RWPE2 (cell line): ENCODE measurements at regions not wholly inside any gene's neighbourhood (a gene's known extent, or its start where the extent isn't known, plus 50 kb on each side); places are given as distances from the start of the nearest gene placed in this dataset.

Experiments used
- ATAC-seq: fragments of 200-7000 bp; cut with Tn5 transposase; 3 replicates; pipeline ENCODE4 v1.9.1; 2021; ENCODE audit warnings: low read depth
- DNase-seq: peaks from one replicate; pipeline ENCODE4 v3.0.0-alpha.2; 2020; ENCODE audit warnings: low spot score
- H3K27ac ChIP-seq: fragments of 450-650 bp; 2 replicates; pipeline ENCODE4 v1.5.1; 2017; ENCODE audit warnings: mild to moderate bottlenecking; ENCODE audit not compliant: poor library complexity, severe bottlenecking
- H3K27me3 ChIP-seq: fragments of 250-450 bp; sonication (Bioruptor Pico); 2 replicates; pipeline ENCODE4 v1.5.1; 2021; ENCODE audit warnings: mild to moderate bottlenecking, moderate library complexity; ENCODE audit not compliant: insufficient read depth, poor library complexity, severe bottlenecking
- H3K36me3 ChIP-seq: fragments of 250-450 bp; sonication (Bioruptor Pico); 2 replicates; pipeline ENCODE4 v1.5.1; 2020; ENCODE audit warnings: low read depth, mild to moderate bottlenecking, moderate library complexity
- H3K4me1 ChIP-seq: fragments of 250-450 bp; sonication (Bioruptor Pico); 2 replicates; pipeline ENCODE4 v1.5.1; 2021; ENCODE audit warnings: mild to moderate bottlenecking, moderate library complexity; ENCODE audit not compliant: insufficient read depth, poor library complexity, severe bottlenecking
- H3K4me3 ChIP-seq: fragments of 250-450 bp; sonication (Bioruptor Pico); 2 replicates; pipeline ENCODE4 v1.5.1; 2021; ENCODE audit warnings: mild to moderate bottlenecking, moderate library complexity; ENCODE audit not compliant: severe bottlenecking
- H3K9me3 ChIP-seq: fragments of 250-450 bp; sonication (Bioruptor Pico); 2 replicates; pipeline ENCODE4 v1.5.1; 2021; ENCODE audit warnings: mild to moderate bottlenecking, moderate library complexity; ENCODE audit not compliant: severe bottlenecking
- CTCF ChIP-seq: fragments of 450-650 bp; IDR thresholded peaks from one replicate; pipeline ENCODE4 v1.5.1; 2017; ENCODE audit warnings: mild to moderate bottlenecking, moderate library complexity; ENCODE audit not compliant: poor library complexity, severe bottlenecking

- ATAC-seq (no peak), DNase-seq (no peak)
- no peak overlapping the region for H3K4me3 ChIP-seq
- TF ChIP-seq CTCF = no peak
- H3K4me1 ChIP-seq = no peaks in the 10 kb centered on the region
- H3K27ac ChIP-seq = no peak overlapping the region
- H3K9me3 ChIP-seq = no peaks in the 10 kb centered on the region
- peaks cover 7% of the 10 kb centered on the region for H3K27me3 ChIP-seq
- no peaks in the 10 kb centered on the region for H3K36me3 ChIP-seq
Observed at GRCh38 chr2:221775096-221775495, 203.0 kb upstream of the EPHA4 start.

GRCh38 chr2:221774136-221774535 is 202.0 kb upstream of the EPHA4 start:
- Histone ChIP-seq H3K4me1 (no peaks in the 10 kb centered on the region), H3K27ac (no peak overlapping the region), H3K36me3 (no peaks in the 10 kb centered on the region), H3K4me3 (no peak overlapping the region), H3K27me3 (peaks cover 12% of the 10 kb centered on the region), H3K9me3 (no peaks in the 10 kb centered on the region)
- ATAC-seq = no peak
- no peak for TF ChIP-seq CTCF
- no peak for DNase-seq

GRCh38 chr2:221771297-221771696 is 199.2 kb upstream of the EPHA4 start:
- H3K4me1 ChIP-seq = no peaks in the 10 kb centered on the region
- H3K27ac ChIP-seq = no peak overlapping the region
- no peaks in the 10 kb centered on the region for H3K36me3 ChIP-seq
- H3K9me3 ChIP-seq = no peaks in the 10 kb centered on the region
- ATAC-seq (no peak), DNase-seq (no peak)
- H3K4me3 ChIP-seq = no peak overlapping the region
- peaks cover 17% of the 10 kb centered on the region for H3K27me3 ChIP-seq
- no peak for TF ChIP-seq CTCF

GRCh38 chr2:221767106-221768012 is 195.3 kb upstream of the EPHA4 start:
- DNase-seq (no peak), ATAC-seq (no peak)
- no peak for TF ChIP-seq CTCF

GRCh38 chr2:221762496-221762895 is 190.4 kb upstream of the EPHA4 start:
- H3K4me3 ChIP-seq = no peak overlapping the region
- no peak overlapping the region for H3K27ac ChIP-seq
- DNase-seq = no peak

More at GRCh38 chr2:221767106-221768012, 195.3 kb upstream of the EPHA4 start:
- no peaks in the 10 kb centered on the region for H3K9me3 ChIP-seq
- peaks cover 17% of the 10 kb centered on the region for H3K27me3 ChIP-seq
- H3K27ac ChIP-seq = no peak overlapping the region
- H3K36me3 ChIP-seq = no peaks in the 10 kb centered on the region
- H3K4me1 ChIP-seq = no peaks in the 10 kb centered on the region
- no peak overlapping the region for H3K4me3 ChIP-seq

More at GRCh38 chr2:221762496-221762895, 190.4 kb upstream of the EPHA4 start:
- Histone ChIP-seq H3K4me1 (no peaks in the 10 kb centered on the region), H3K36me3 (no peaks in the 10 kb centered on the region), H3K9me3 (no peaks in the 10 kb centered on the region), H3K27me3 (no peaks in the 10 kb centered on the region)
- ATAC-seq = no peak
- TF ChIP-seq CTCF = no peak
